ENCODE measurements at regions not wholly inside any gene's neighbourhood (a gene's known extent, or its start where the extent isn't known, plus 50 kb on each side); places are given as distances from the start of the nearest gene placed in this dataset.

DNA sequence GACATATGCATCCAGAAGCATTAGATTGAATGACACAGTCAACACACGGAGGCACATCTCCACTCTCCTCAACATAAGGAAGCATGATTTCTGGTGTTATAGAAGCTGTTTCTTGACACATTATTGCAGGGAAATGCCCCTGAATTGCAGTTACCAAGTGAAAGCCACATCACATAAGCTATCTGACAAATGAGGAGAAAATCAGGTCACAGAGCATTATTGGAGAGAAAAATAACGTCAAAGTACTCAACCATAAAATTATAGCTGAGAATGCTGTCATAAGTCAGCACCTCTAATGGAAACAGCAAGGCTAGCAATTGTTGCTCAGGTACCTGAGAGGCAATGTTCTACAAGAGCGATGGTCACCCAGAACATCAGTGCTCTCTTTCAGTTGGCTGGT lies 169.9 kb upstream of the PALMD start:
- no peak for DNase-seq (ENCODE audit: extremely low spot score)
- CTCF ChIA-PET = no interaction called here
- TF ChIP-seq PKNOX1 (IDR thresholded peaks at IDR 0.05) (no peak), TARDBP (IDR thresholded peaks at IDR 0.05) (no peak), HDGF (IDR thresholded peaks at IDR 0.05; ENCODE audit: borderline replicate concordance) (no peak), SUZ12 (IDR thresholded peaks at IDR 0.05) (no peak), ZNF384 (IDR thresholded peaks at IDR 0.05) (no peak), SP1 (IDR thresholded peaks at IDR 0.05) (no peak), NFRKB (IDR thresholded peaks at IDR 0.05) (no peak), BHLHE40 (IDR thresholded peaks at IDR 0.05; ENCODE audit: borderline replicate concordance) (no peak), L3MBTL2 (conservative IDR thresholded peaks at IDR 0.05) (no peak), FOXK2 (IDR thresholded peaks at IDR 0.05) (no peak), ARNT (IDR thresholded peaks at IDR 0.05) (no peak), LEF1 (IDR thresholded peaks at IDR 0.05; ENCODE audit: borderline replicate concordance) (no peak), FOXM1 (IDR thresholded peaks at IDR 0.05; ENCODE audit: borderline replicate concordance) (no peak), ELF4 (IDR thresholded peaks at IDR 0.05) (no peak), FOXA1 (IDR thresholded peaks at IDR 0.05) (no peak), CTBP1 (IDR thresholded peaks at IDR 0.05; ENCODE audit: borderline replicate concordance) (no peak)
- POLR2A ChIA-PET = no interaction called here

- DNase-seq (ENCODE audit: extremely low spot score) = peak; percentile 49
- ChIA-PET CTCF (interaction anchor here (0.6 to 1.7 kb wide), 9 partner anchors 11 to 300 kb away, joined by 3 to 5 read pairs (median 3); no protein-coding TSS in a partner anchor), POLR2A (no interaction called here)
- no peak for TF ChIP-seq FOXA1 (IDR thresholded peaks at IDR 0.05)
- TF ChIP-seq TARDBP (IDR thresholded peaks at IDR 0.05) = no peak
- TF ChIP-seq FOXM1 (IDR thresholded peaks at IDR 0.05; ENCODE audit: borderline replicate concordance) = no peak
- TF ChIP-seq NFRKB (IDR thresholded peaks at IDR 0.05) = no peak
- no peak for TF ChIP-seq PKNOX1 (IDR thresholded peaks at IDR 0.05)
- TF ChIP-seq L3MBTL2 (conservative IDR thresholded peaks at IDR 0.05) = no peak
- TF ChIP-seq CTBP1 (IDR thresholded peaks at IDR 0.05; ENCODE audit: borderline replicate concordance) = no peak
- no peak for TF ChIP-seq SP1 (IDR thresholded peaks at IDR 0.05)
- no peak for TF ChIP-seq LEF1 (IDR thresholded peaks at IDR 0.05; ENCODE audit: borderline replicate concordance)
- no peak for TF ChIP-seq BHLHE40 (IDR thresholded peaks at IDR 0.05; ENCODE audit: borderline replicate concordance)
- no peak for TF ChIP-seq HDGF (IDR thresholded peaks at IDR 0.05; ENCODE audit: borderline replicate concordance)
- no peak for TF ChIP-seq FOXK2 (IDR thresholded peaks at IDR 0.05)
- TF ChIP-seq ZNF384 (IDR thresholded peaks at IDR 0.05) = no peak
- no peak for TF ChIP-seq ELF4 (IDR thresholded peaks at IDR 0.05)
- TF ChIP-seq SUZ12 (IDR thresholded peaks at IDR 0.05) = no peak
- TF ChIP-seq ARNT (IDR thresholded peaks at IDR 0.05) = no peak
These were observed 164.4 kb upstream of the PALMD start for GRCh38 chr1:99481391-99481996.

- TF ChIP-seq HDGF (IDR thresholded peaks at IDR 0.05; ENCODE audit: borderline replicate concordance) (no peak), NFRKB (IDR thresholded peaks at IDR 0.05) (no peak), SUZ12 (IDR thresholded peaks at IDR 0.05) (no peak), BHLHE40 (IDR thresholded peaks at IDR 0.05; ENCODE audit: borderline replicate concordance) (no peak), CTBP1 (IDR thresholded peaks at IDR 0.05; ENCODE audit: borderline replicate concordance) (no peak), FOXA1 (IDR thresholded peaks at IDR 0.05) (no peak), ZNF384 (IDR thresholded peaks at IDR 0.05) (no peak), TARDBP (IDR thresholded peaks at IDR 0.05) (no peak)
- ChIA-PET CTCF (interaction anchor here (0.6 to 1.1 kb wide), 5 partner anchors 11 to 301 kb away, joined by 3 to 5 read pairs (median 3); no protein-coding TSS in a partner anchor), POLR2A (no interaction called here)
- no peak for DNase-seq (ENCODE audit: extremely low spot score)
These were observed 163.6 kb upstream of the PALMD start for GRCh38 chr1:99482286-99482685.

- ChIA-PET CTCF (interaction anchor here (1.1 kb wide), 1 partner anchor 14 kb away, joined by 3 read pairs; no protein-coding TSS in a partner anchor), POLR2A (no interaction called here)
- TF ChIP-seq ZNF384 (IDR thresholded peaks at IDR 0.05) (no peak), PKNOX1 (IDR thresholded peaks at IDR 0.05) (no peak), SP1 (IDR thresholded peaks at IDR 0.05) (no peak), LEF1 (IDR thresholded peaks at IDR 0.05; ENCODE audit: borderline replicate concordance) (no peak), HDGF (IDR thresholded peaks at IDR 0.05; ENCODE audit: borderline replicate concordance) (no peak), L3MBTL2 (conservative IDR thresholded peaks at IDR 0.05) (no peak), FOXA1 (IDR thresholded peaks at IDR 0.05) (no peak), ARNT (IDR thresholded peaks at IDR 0.05) (no peak), FOXK2 (IDR thresholded peaks at IDR 0.05) (no peak), NFRKB (IDR thresholded peaks at IDR 0.05) (no peak), ELF4 (IDR thresholded peaks at IDR 0.05) (no peak), BHLHE40 (IDR thresholded peaks at IDR 0.05; ENCODE audit: borderline replicate concordance) (no peak), FOXM1 (IDR thresholded peaks at IDR 0.05; ENCODE audit: borderline replicate concordance) (no peak), TARDBP (IDR thresholded peaks at IDR 0.05) (no peak), SUZ12 (IDR thresholded peaks at IDR 0.05) (no peak), CTBP1 (IDR thresholded peaks at IDR 0.05; ENCODE audit: borderline replicate concordance) (no peak)
- no peak for DNase-seq (ENCODE audit: extremely low spot score)
These were observed 163.2 kb upstream of the PALMD start for GRCh38 chr1:99482750-99483149.

DNA sequence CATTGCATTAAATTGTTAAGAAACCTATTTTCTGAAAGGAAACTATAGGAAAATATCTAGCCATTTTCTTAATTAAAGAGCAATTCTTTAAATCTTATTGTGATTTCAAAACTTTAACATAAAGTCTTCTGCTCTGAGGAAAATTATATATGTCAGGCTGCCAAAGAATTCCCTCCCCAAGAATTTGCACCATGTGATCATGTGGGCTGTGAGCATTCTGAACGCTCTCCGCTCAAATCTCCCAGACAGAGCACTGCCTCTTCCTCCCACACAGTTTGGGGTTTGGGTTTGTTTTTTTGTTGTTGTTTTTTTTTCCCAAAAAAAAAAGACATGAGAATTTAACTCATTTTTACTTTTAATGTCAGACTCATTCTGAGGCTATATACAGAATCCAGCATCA lies 155.9 kb upstream of the PALMD start:
- DNase-seq (ENCODE audit: extremely low spot score) = no peak
- POLR2A ChIA-PET = no interaction called here
- CTCF ChIA-PET = no interaction called here
- TF ChIP-seq SUZ12 (IDR thresholded peaks at IDR 0.05) = no peak
- no peak for TF ChIP-seq NFRKB (IDR thresholded peaks at IDR 0.05)
- TF ChIP-seq PKNOX1 (IDR thresholded peaks at IDR 0.05) = no peak
- TF ChIP-seq HDGF (IDR thresholded peaks at IDR 0.05; ENCODE audit: borderline replicate concordance) = no peak
- TF ChIP-seq L3MBTL2 (conservative IDR thresholded peaks at IDR 0.05) = no peak
- TF ChIP-seq LEF1 (IDR thresholded peaks at IDR 0.05; ENCODE audit: borderline replicate concordance) = no peak
- TF ChIP-seq CTBP1 (IDR thresholded peaks at IDR 0.05; ENCODE audit: borderline replicate concordance) = no peak
- no peak for TF ChIP-seq TARDBP (IDR thresholded peaks at IDR 0.05)
- no peak for TF ChIP-seq ELF4 (IDR thresholded peaks at IDR 0.05)
- no peak for TF ChIP-seq BHLHE40 (IDR thresholded peaks at IDR 0.05; ENCODE audit: borderline replicate concordance)
- no peak for TF ChIP-seq ZNF384 (IDR thresholded peaks at IDR 0.05)
- no peak for TF ChIP-seq ARNT (IDR thresholded peaks at IDR 0.05)
- TF ChIP-seq SP1 (IDR thresholded peaks at IDR 0.05) = no peak
- TF ChIP-seq FOXA1 (IDR thresholded peaks at IDR 0.05) = no peak
- TF ChIP-seq FOXK2 (IDR thresholded peaks at IDR 0.05) = no peak
- no peak for TF ChIP-seq FOXM1 (IDR thresholded peaks at IDR 0.05; ENCODE audit: borderline replicate concordance)
